Spleen (tissue), 11 donors: ENCODE measurements at regions not wholly inside any gene's neighbourhood (a gene's known extent, or its start where the extent isn't known, plus 50 kb on each side); places are given as distances from the start of the nearest gene placed in this dataset.

Source experiments
- DNase-seq: peaks from one replicate; pipeline ENCODE4 v3.0.0-alpha.2; 2020
- H3K27ac ChIP-seq, 8 donors: fragments of 200-600 bp; sonication (generic) in 7 of 8; 1 replicate in 4 of 8; 2 replicates in 4 of 8; pipeline versions ENCODE4 v1.5.0 to v1.8.0; 2016 to 2021; ENCODE audit warnings: inconsistent platforms in 4 of 8, mild to moderate bottlenecking in 4 of 8, moderate library complexity in 1 of 8
- H3K27me3 ChIP-seq, 7 donors: fragments of 200-600 bp; sonication (generic) in 6 of 7; replicated peaks in 1 of 7; 1 replicate in 4 of 7; 2 replicates in 3 of 7; pipeline versions ENCODE4 v1.5.0 to v1.8.0; 2016 to 2021; ENCODE audit warnings: inconsistent platforms in 3 of 7, mild to moderate bottlenecking in 1 of 7
- H3K36me3 ChIP-seq, 6 donors: fragments of 200-600 bp; sonication (generic) in 5 of 6; 1 replicate in 4 of 6; 2 replicates in 2 of 6; pipeline versions ENCODE4 v1.5.0 to v1.8.0; 2016 to 2021; ENCODE audit warnings: inconsistent platforms in 2 of 6
- H3K4me1 ChIP-seq, 6 donors: fragments of 200-600 bp; sonication (generic) in 5 of 6; 1 replicate in 3 of 6; 2 replicates in 3 of 6; pipeline versions ENCODE4 v1.5.0 to v1.8.0; 2016 to 2021; ENCODE audit warnings: inconsistent platforms in 3 of 6
- H3K4me3 ChIP-seq, 8 donors: fragments of 200-600 bp; sonication (generic) in 7 of 8; 1 replicate in 4 of 8; 2 replicates in 4 of 8; pipeline versions ENCODE4 v1.5.0 to v1.8.0; 2016 to 2021; ENCODE audit warnings: inconsistent platforms in 4 of 8, mild to moderate bottlenecking in 4 of 8, moderate library complexity in 2 of 8
- H3K9me3 ChIP-seq, 8 donors: fragments of 200-600 bp; sonication (generic) in 7 of 8; 1 replicate in 4 of 8; 2 replicates in 4 of 8; pipeline versions ENCODE4 v1.5.0 to v1.8.0; 2016 to 2021; ENCODE audit warnings: inconsistent platforms in 4 of 8
- CTCF ChIP-seq, 11 experiments: fragments of 200-600 bp in 7 of 11; fragments of 450-650 bp in 4 of 11; sonication (generic) in 4 of 11; IDR thresholded peaks in 8 of 11; conservative IDR thresholded peaks in 3 of 11; 1 replicate in 7 of 11; 2 replicates in 4 of 11; pipeline versions ENCODE4 v1.4.0 to v1.8.0; 2016 to 2021; ENCODE audit warnings: antibody characterized with exemption in 11 of 11, inconsistent platforms in 4 of 11, mild to moderate bottlenecking in 1 of 11
- POLR2A ChIP-seq, 3 donors: fragments of 450-650 bp; IDR thresholded peaks; one replicate each; pipeline ENCODE4 v1.5.1; 2017; ENCODE audit warnings: antibody characterized with exemption in 3 of 3, mild to moderate bottlenecking in 1 of 3
- POLR2AphosphoS5 ChIP-seq, 3 donors: sonication (generic); formaldehyde crosslinking; IDR thresholded peaks; one replicate each; pipeline ENCODE4 v1.5.1; 2017; ENCODE audit warnings: antibody characterized with exemption in 3 of 3
- WGBS, 5 donors: extraction: QIAGEN DNeasy Blood & Tissue Kit in 3 of 5; methylation state at CpG; one replicate each; pipeline versions ENCODE4 v1.1.5 to v1.1.7; 2013 to 2018; 5-methylcytosine and 5-hydroxymethylcytosine counted together
- intact Hi-C: fragments of 100-400 bp; cut with DNase I; formaldehyde crosslinking; loops from one replicate; pipeline ENCODE4 v1.15.0; 2023; ENCODE audit warnings: low total_unique reads
- donor health status: healthy with polysubstance abuse.
- donor health status: DM: no; HTN: no; CAD: no; lungs with moderate emphysema.
- donor health status: DM: no; HTN: no; CAD: no.
- donor health status: Bipolar disorder and iron deficiency.
- donor health status: healthy.
- donor health status: DM: no; HTN: no; CAD: no.
- donor health status: DM: yes; HTN: yes; CAD: no.

DNA sequence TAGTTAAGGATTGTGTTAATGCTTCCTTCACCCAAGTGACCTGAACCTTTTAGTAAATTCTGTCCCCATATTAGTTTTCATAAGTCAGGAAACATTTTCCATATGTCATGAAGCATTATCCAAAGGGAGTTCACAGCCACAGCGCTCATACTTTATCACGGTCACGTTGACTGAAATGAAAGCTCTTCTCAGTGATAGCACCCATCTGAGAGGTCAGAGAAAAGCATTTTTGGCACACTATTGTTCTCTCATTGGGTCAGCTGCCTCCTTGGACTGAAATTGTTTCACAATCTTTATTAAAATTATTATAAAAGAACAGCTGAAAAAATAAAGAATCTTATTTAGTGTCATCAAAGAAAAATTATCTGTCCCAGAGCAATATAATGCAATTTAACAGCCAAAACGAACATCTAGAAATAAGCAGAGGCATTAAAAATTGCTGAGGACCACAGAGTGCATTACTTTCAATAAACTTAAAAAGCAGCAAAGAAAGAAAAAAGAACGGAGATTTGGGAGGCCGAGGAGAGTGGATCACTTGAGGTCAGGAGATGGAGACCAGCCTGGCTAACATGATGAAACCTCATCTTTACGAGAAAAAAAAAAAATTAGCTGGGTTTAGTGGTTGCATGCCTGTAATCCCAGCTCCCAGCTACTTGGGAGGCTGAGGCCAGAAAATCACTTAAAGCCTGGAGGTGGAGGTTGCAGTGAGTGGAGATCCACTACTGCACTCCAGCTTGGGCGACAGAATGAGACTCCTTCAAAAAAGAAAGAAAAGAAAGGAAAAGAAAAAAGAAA is 680.8 kb upstream of the FAM241A start:
- DNase-seq: no peak
- Histone ChIP-seq H3K9me3 (peaks cover 0 to 11% (median 8%) of the 10 kb centered on the region in 8 donors), H3K4me3 (no peak overlapping the region), H3K27me3 (no peaks in the 10 kb centered on the region), H3K36me3 (no peaks in the 10 kb centered on the region), H3K4me1 (no peaks in the 10 kb centered on the region), H3K27ac (no peak overlapping the region)
- TF ChIP-seq POLR2A (IDR thresholded peaks at IDR 0.05) (no peak), CTCF (IDR thresholded peaks at IDR 0.05 in 8 of 11, conservative IDR thresholded peaks at IDR 0.05 in 3 of 11) (no peak), POLR2AphosphoS5 (IDR thresholded peaks at IDR 0.05) (no peak)
- WGBS, 5 donors: 58 to 77% (median 67%) methylated on average over 8 of the region's 8 CpGs
- intact Hi-C loops: no loop called here

GRCh38 chr4:111466811-111467604 is 678.2 kb upstream of the FAM241A start:
- intact Hi-C loops: no loop called here
- TF ChIP-seq POLR2AphosphoS5 (IDR thresholded peaks at IDR 0.05) (no peak), CTCF (IDR thresholded peaks at IDR 0.05 in 8 of 11, conservative IDR thresholded peaks at IDR 0.05 in 3 of 11) (no peak), POLR2A (IDR thresholded peaks at IDR 0.05) (no peak)

DNA sequence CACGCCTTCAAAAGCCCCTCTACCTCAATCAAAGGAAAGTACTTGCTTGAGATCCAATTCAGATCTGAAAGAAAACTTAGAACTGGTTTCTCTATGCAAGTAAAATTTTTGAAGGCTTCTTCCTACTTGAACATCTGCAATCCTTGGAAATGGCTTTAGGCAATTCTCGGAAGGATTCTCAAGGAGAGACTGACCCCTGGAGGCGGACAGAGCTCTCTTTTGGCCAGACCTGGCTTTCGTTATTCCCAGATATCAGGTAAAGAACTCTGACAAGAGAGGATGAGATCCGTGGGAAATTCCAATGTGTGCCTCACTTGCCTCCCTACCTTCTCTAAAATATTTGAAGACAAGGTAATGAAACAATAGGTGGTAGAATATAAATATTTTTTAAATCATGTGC is 670.3 kb upstream of the FAM241A start:
- TF ChIP-seq POLR2A (IDR thresholded peaks at IDR 0.05): no peak
- Histone ChIP-seq H3K4me1 (no peaks in the 10 kb centered on the region), H3K27ac (no peak overlapping the region), H3K36me3 (no peaks in the 10 kb centered on the region), H3K9me3 (peaks cover 0 to 2% (median 0%) of the 10 kb centered on the region in 8 donors), H3K4me3 (no peak overlapping the region), H3K27me3 (no peaks in the 10 kb centered on the region)
- 19 to 29% (median 25%) methylated on average over 5 of the region's 5 CpGs for WGBS, 5 donors
- no peak for DNase-seq
- intact Hi-C loops: no loop called here

More at GRCh38 chr4:111466811-111467604, 678.2 kb upstream of the FAM241A start:
- H3K27me3 ChIP-seq: no peaks in the 10 kb centered on the region
- no peaks in the 10 kb centered on the region for H3K36me3 ChIP-seq
- WGBS, 5 donors: 69 to 84% (median 74%) methylated on average over 2 of the region's 2 CpGs
- no peak for DNase-seq
- H3K4me1 ChIP-seq: no peaks in the 10 kb centered on the region
- H3K9me3 ChIP-seq: peaks cover 0 to 16% (median 11%) of the 10 kb centered on the region in 8 donors
- no peak overlapping the region for H3K27ac ChIP-seq
- H3K4me3 ChIP-seq: no peak overlapping the region

DNA sequence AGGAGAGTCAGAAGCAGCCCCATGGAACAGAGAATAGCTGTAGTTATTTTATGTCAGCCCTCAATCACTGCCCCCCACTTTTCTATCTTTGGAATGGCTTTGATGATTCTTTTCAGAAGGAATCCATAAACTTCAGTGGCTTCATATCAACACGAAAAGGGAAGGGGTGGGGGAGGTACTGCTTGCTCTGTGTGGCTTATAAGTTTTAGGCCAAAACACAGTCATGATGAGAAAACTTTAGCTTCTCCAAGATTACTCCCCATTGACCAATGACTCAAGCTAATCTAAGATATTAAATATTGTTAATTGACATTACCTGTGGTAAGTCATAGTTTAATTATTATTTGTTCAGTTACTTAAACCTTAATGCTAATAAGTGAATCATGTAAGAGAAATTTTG is 669.6 kb upstream of the FAM241A start:
- no peaks in the 10 kb centered on the region for H3K4me1 ChIP-seq
- 47 to 69% (median 57%) methylated on average over 1 of the region's 1 CpG for WGBS, 5 donors
- no peaks in the 10 kb centered on the region for H3K27me3 ChIP-seq
- H3K36me3 ChIP-seq: no peaks in the 10 kb centered on the region
- no peak overlapping the region for H3K4me3 ChIP-seq
- TF ChIP-seq POLR2A (IDR thresholded peaks at IDR 0.05): no peak
- no peak for TF ChIP-seq CTCF (IDR thresholded peaks at IDR 0.05 in 8 of 11, conservative IDR thresholded peaks at IDR 0.05 in 3 of 11)
- TF ChIP-seq POLR2AphosphoS5 (IDR thresholded peaks at IDR 0.05): no peak
- peaks cover 0 to 4% (median 0%) of the 10 kb centered on the region in 8 donors for H3K9me3 ChIP-seq
- DNase-seq: no peak
- intact Hi-C loops: no loop called here
- no peak overlapping the region for H3K27ac ChIP-seq
